GM12864 (cell line): ENCODE measurements at regions not wholly inside any gene's neighbourhood (a gene's known extent, or its start where the extent isn't known, plus 50 kb on each side); places are given as distances from the start of the nearest gene placed in this dataset.

Experiments used
- DNase-seq: peaks from one replicate; pipeline ENCODE4 v3.0.0-alpha.2; 2011; ENCODE audit warnings: low read depth
- H3K4me3 ChIP-seq: 2 replicates; pipeline ENCODE4 v1.5.1; 2011; ENCODE audit warnings: mild to moderate bottlenecking, low read depth, low read length, control low read depth
- CTCF ChIP-seq: IDR thresholded peaks from 2 replicates; pipeline ENCODE4 v1.5.1; 2011; ENCODE audit warnings: low read depth, mild to moderate bottlenecking, moderate library complexity, low read length, control low read depth, inconsistent platforms; ENCODE audit errors: missing control alignments

GRCh38 chr9:115743709-115744605 is 409.6 kb upstream of the PAPPA start:
- DNase-seq, result no peak
- TF ChIP-seq CTCF, result no peak
- H3K4me3 ChIP-seq, result no peak overlapping the region

GRCh38 chr9:115746496-115746895 is 407.1 kb upstream of the PAPPA start:
- DNase-seq, result no peak
- H3K4me3 ChIP-seq, result no peak overlapping the region
- TF ChIP-seq CTCF, result no peak

- DNase-seq, result no peak
- TF ChIP-seq CTCF, result no peak
- no peak overlapping the region for H3K4me3 ChIP-seq
Measured at GRCh38 chr9:115747731-115748130, 405.9 kb upstream of the PAPPA start.

- H3K4me3 ChIP-seq, result no peak overlapping the region
- TF ChIP-seq CTCF, result no peak
- DNase-seq, result no peak
Measured at GRCh38 chr9:115756736-115757135, 396.9 kb upstream of the PAPPA start.

- no peak for DNase-seq
- no peak overlapping the region for H3K4me3 ChIP-seq
- no peak for TF ChIP-seq CTCF
Measured at GRCh38 chr9:115757461-115757860, 396.1 kb upstream of the PAPPA start.

GRCh38 chr9:115758441-115758840 is 395.1 kb upstream of the PAPPA start:
- no peak for TF ChIP-seq CTCF

GRCh38 chr9:115759426-115759825 is 394.2 kb upstream of the PAPPA start:
- DNase-seq, result no peak
- no peak overlapping the region for H3K4me3 ChIP-seq
- TF ChIP-seq CTCF, result no peak

More at GRCh38 chr9:115758441-115758840, 395.1 kb upstream of the PAPPA start:
- H3K4me3 ChIP-seq, result no peak overlapping the region
- no peak for DNase-seq
